ENCODE measurements at regions not wholly inside any gene's neighbourhood (a gene's known extent, or its start where the extent isn't known, plus 50 kb on each side); places are given as distances from the start of the nearest gene placed in this dataset.
A peak's percentile ranks its signal among the peaks of the same experiment; 100 is the strongest.

GRCh38 chrX:45758738-45759397 is 558.2 kb upstream of the DIPK2B start:
- no peak for TF ChIP-seq SPI1 (IDR thresholded peaks at IDR 0.05; ENCODE audit: borderline replicate concordance, low read depth)
- TF ChIP-seq CTCF (IDR thresholded peaks at IDR 0.05; ENCODE audit: insufficient read depth, low read length) = no peak
- no peak for TF ChIP-seq GABPA (IDR thresholded peaks at IDR 0.05; ENCODE audit: low read depth)
- TF ChIP-seq POLR2AphosphoS5 (IDR thresholded peaks at IDR 0.05; ENCODE audit: low read depth) = no peak; the same call in 1 of the 2 replicates
- no peak for TF ChIP-seq REST (IDR thresholded peaks at IDR 0.05; ENCODE audit: insufficient replicate concordance, low read depth)
- peak overlapping the region; percentile 91 for H3K27ac ChIP-seq (replicated peaks)
- no peaks in the 10 kb centered on the region for H3K27me3 ChIP-seq (ENCODE audit: insufficient read depth, poor library complexity, severe bottlenecking)
- DNase-seq (ENCODE audit: low read depth in 1 of 2, low spot score in 1 of 2) = peak in 1 of 2 experiments; percentile 32
- no peak overlapping the region for H3K4me3 ChIP-seq (replicated peaks; ENCODE audit: insufficient read depth, low read length)

GRCh38 chrX:45758319-45758718 is 557.6 kb upstream of the DIPK2B start:
- H3K4me3 ChIP-seq (replicated peaks; ENCODE audit: insufficient read depth, low read length) = no peak overlapping the region
- peak overlapping the region; percentile 91 for H3K27ac ChIP-seq (replicated peaks)
- no peaks in the 10 kb centered on the region for H3K27me3 ChIP-seq (ENCODE audit: insufficient read depth, poor library complexity, severe bottlenecking)
- TF ChIP-seq SPI1 (IDR thresholded peaks at IDR 0.05; ENCODE audit: borderline replicate concordance, low read depth) (peak; percentile 30; the same call in 1 of the 2 replicates), REST (IDR thresholded peaks at IDR 0.05; ENCODE audit: insufficient replicate concordance, low read depth) (no peak), POLR2AphosphoS5 (IDR thresholded peaks at IDR 0.05; ENCODE audit: low read depth) (peak; percentile 32; the same call in 1 of the 2 replicates), CTCF (IDR thresholded peaks at IDR 0.05; ENCODE audit: insufficient read depth, low read length) (no peak), GABPA (IDR thresholded peaks at IDR 0.05; ENCODE audit: low read depth) (no peak)
- DNase-seq (ENCODE audit: low read depth in 1 of 2, low spot score in 1 of 2) = peak in 1 of 2 experiments; percentile 85

GRCh38 chrX:45757272-45757671 is 556.6 kb upstream of the DIPK2B start:
- Histone ChIP-seq H3K27ac (replicated peaks) (peak overlapping the region; percentile 91), H3K27me3 (ENCODE audit: insufficient read depth, poor library complexity, severe bottlenecking) (no peaks in the 10 kb centered on the region), H3K4me3 (replicated peaks; ENCODE audit: insufficient read depth, low read length) (no peak overlapping the region)
- no peak for DNase-seq (ENCODE audit: low read depth in 1 of 2, low spot score in 1 of 2)
- TF ChIP-seq POLR2AphosphoS5 (IDR thresholded peaks at IDR 0.05; ENCODE audit: low read depth) (no peak), SPI1 (IDR thresholded peaks at IDR 0.05; ENCODE audit: borderline replicate concordance, low read depth) (no peak), REST (IDR thresholded peaks at IDR 0.05; ENCODE audit: insufficient replicate concordance, low read depth) (no peak), CTCF (IDR thresholded peaks at IDR 0.05; ENCODE audit: insufficient read depth, low read length) (no peak), GABPA (IDR thresholded peaks at IDR 0.05; ENCODE audit: low read depth) (no peak)
